GM18511 (cell line): ENCODE measurements at regions not wholly inside any gene's neighbourhood (a gene's known extent, or its start where the extent isn't known, plus 50 kb on each side); places are given as distances from the start of the nearest gene placed in this dataset.

Experiments used
- ATAC-seq: cut with Tn5 transposase; IDR thresholded peaks from one replicate; pipeline ENCODE4 v1.9.1; 2021; ENCODE audit warnings: mild to moderate bottlenecking, moderate library complexity; ENCODE audit not compliant: unreplicated experiment

DNA sequence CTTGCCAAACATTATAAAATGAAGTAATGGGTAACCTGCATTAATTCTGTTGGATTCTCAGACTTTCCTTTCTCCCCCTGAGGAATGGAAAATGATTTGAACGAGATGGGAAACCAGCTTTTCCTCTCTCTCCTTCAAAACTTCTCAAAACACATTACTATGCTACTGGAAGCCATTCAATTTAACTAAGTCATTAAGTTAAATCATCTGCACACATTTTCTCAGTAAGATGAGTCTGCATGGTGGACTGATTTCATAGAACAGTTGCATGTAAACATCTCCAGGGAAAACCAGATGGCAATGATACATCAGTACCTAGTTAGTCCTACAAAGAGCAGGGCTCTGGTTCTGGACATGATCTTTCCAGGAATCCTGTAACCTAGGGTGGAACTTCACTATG lies 59.9 kb downstream of the BMP4 start:
- no peak for ATAC-seq

DNA sequence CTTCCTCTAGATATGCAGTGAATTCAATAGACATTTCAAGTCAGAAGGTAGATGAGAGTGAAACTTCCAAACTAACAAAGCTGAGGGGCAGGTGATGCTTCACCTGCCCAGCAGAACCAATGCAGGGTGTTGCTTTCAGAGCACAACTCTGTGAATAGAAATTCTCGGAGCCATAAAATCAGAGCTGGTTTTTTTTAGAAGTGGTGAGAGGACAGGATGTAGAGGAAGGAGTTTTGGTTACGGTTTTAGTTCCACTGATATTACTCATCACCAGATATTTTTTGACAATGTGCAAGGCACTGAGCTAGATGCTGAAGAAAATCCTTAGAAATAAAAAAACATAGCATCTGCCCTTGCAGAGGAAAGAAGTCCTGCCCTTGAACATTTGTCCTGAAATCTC lies 62.2 kb downstream of the BMP4 start:
- peak; percentile 84 for ATAC-seq

- ATAC-seq, result no peak
Measured at GRCh38 chr14:53893374-53893773, 63.3 kb downstream of the BMP4 start.

- ATAC-seq, result no peak
Measured at GRCh38 chr14:53890611-53891101, 66.0 kb downstream of the BMP4 start.

DNA sequence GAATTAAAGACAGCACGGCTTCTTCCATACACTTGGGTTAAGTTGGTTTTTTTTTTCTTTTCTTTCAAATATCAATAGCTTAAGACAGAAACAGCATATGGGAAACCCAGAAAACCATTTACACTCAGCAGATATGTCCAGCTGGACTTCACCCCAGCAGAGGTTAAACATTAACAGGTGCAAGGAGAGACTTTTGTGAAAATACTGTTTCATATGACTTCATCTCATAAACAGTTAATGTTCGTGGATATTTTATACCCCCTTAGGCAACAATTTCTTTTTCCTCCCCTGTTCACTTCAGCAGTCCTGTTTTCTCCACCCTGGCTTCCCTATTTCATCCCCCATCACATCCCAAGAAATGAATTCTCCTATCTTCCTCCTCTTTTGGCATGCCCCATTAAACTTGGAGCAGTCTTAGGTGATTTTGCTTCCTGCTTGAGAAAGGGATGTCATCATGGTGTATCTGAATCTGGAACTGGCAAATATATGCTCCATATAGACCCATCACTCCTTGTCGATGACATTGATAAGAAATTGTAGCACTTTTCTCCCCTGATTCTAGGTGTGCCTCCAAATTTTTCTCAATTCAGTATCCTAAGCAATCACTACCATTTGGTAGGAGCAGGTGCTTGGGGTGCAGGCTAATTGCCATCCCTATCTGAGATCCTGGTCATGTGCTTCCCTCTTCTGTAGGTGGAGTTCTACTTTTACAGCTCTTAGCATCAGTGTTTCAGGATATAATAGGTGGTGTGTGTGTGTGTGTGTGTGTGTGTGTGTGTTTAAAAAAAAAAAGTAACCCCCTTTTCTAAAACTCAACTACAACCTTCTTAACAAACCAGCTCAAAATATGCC lies 67.9 kb downstream of the BMP4 start:
- ATAC-seq, result no peak

- ATAC-seq, result no peak
Measured at GRCh38 chr14:53885136-53885640, 71.4 kb downstream of the BMP4 start.

DNA sequence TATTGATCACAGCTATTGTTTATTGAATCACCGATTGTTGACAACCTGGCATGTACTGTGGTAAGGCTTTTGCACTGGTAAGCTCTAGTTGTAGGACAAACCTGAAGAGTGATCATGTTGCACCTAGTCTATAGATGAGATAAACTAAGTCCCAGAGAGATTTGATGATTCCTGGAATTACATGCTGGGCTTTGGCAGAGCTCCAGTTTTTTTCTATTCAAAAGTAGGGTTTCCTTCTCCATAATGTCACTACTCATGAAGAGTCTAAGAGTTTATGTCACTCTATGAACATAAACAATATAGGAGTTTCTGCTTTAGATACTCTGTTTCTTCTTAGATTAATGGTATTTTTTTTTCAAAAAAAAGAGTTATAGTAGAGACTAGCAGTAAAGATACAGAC lies 72.0 kb downstream of the BMP4 start:
- no peak for ATAC-seq

GRCh38 chr14:53883739-53884138 lies 72.9 kb downstream of the BMP4 start:
- ATAC-seq, result no peak

GRCh38 chr14:53882684-53883083 lies 73.9 kb downstream of the BMP4 start:
- no peak for ATAC-seq

GRCh38 chr14:53881921-53882320 lies 74.7 kb downstream of the BMP4 start:
- no peak for ATAC-seq

GRCh38 chr14:53881161-53881871 lies 75.3 kb downstream of the BMP4 start:
- no peak for ATAC-seq

- no peak for ATAC-seq
Measured at GRCh38 chr14:53880761-53881160, 75.9 kb downstream of the BMP4 start.

- no peak for ATAC-seq
Measured at GRCh38 chr14:53879747-53880146, 76.9 kb downstream of the BMP4 start.

GRCh38 chr14:53879022-53879686 lies 77.5 kb downstream of the BMP4 start:
- ATAC-seq, result no peak

- ATAC-seq, result no peak
Measured at GRCh38 chr14:53875324-53875897, 81.2 kb downstream of the BMP4 start.

GRCh38 chr14:53874704-53875103 lies 81.9 kb downstream of the BMP4 start:
- ATAC-seq, result no peak

DNA sequence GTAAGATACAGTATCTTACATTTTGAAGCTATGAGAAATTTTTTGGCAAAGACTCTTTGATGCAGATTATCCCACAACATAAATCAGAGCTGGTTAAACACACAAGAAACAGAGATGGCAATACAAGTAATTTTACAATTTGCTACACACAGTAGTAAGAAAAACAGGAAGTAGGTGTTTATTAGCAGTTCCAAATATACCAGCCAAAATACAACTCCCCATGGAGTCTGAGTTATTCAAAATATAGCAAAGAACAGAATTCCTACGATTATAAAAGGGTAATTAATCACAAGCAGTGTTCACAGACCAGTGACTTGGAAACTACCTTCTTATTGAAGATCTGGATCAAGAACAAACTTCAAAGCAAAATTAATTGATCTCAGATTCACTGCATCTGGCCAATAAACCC lies 83.9 kb downstream of the BMP4 start:
- no peak for ATAC-seq

DNA sequence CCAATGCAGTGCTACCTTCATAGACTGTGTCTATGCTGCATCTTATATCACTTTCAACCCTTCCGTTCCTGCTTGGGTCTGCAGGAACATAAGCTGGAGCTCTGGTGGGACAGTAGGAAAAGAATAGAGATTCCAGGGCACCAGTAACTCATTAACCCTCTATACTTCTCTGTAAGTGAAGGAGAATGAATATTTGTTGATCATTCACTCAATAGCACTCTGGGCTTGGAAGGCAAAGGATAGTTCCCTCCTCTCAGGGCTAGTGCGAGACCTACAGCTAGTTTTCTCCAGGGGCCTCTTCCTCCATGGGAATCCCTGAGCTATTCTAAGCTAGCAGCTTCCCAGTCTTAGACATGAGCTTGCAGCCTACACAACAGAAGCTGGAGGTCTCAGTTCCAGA lies 84.7 kb downstream of the BMP4 start:
- no peak for ATAC-seq

DNA sequence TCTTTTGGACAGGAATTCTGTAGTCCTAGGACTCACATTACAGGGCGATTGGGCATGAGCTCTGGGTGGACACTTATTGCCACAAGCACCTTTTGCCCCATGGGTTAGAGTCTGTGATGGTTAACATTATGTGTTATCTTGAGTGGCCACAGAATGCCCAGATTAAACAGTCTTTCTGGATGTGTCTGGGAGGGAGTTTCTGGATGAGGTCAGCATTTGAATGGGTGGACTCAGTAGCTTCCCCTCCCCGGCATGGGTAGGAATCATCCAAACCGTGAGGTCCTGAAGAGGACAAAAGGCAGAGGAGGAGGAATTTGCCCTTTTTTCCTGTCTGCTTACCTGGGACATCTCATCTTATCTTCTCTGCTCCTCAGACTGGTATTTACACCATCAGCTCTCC lies 85.6 kb downstream of the BMP4 start:
- ATAC-seq, result no peak

DNA sequence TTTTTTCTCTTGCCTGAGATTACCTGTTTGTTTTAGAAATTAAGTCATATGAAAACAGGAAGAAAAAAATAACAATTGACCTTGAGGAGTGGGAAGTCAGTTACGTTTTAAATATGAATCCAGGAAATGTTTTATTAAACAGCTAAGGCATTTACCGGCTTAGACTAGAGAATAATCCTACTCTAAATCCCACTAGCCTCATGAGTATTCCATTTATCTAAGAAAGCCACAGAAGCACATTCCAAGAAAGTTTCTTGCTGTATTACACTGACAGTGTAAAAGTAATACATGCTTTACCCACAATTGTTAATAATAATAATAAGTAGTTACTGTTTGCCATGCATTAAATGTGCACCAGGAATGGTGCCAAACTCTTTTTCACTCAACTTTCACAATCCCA lies 90.9 kb downstream of the BMP4 start:
- ATAC-seq, result no peak

DNA sequence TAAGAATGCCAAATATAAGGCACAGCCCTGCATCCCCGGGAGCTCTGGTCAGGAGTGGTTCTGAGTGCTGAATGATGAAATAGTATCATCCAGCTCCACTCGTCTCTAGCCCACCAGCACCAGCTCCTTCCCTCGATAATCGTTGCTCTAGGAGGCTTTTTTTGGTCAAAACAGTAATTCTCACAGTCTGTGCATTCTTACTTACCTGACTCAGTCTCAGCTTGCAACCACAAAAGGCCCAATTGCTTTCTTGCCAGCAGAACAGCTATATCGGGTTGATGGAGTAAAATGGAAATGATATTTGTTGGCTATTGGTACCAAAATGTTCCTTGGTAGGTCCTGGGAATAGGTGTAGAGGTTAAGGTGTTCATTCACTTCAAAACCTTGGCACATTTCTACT lies 94.8 kb downstream of the BMP4 start:
- no peak for ATAC-seq
